ENCODE measurements at regions not wholly inside any gene's neighbourhood (a gene's known extent, or its start where the extent isn't known, plus 50 kb on each side); places are given as distances from the start of the nearest gene placed in this dataset.

DNA sequence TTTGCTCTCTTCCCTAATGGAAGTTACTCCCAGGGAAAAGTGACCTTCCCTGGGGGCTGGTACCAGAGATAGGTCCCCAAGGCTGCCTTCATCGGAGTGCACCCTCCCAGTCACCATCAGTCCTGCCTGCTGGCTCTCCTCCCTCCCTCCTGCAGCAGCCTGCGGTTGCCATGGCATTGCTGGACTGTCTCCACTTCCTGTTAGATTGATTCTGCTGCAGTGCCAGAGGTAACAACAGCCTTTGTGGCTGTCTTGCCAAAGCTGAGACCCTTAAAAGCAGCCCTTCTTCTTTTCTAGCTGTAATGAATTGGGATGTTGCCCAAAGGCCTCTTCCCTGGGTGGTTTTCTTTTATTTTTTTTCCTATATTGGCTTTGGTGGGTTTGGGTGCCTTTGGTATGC, 78.1 kb upstream of the PRLR start:
- DNase-seq (ENCODE audit: insufficient read length) (no peak), FAIRE-seq (no peak)
- no peak for TF ChIP-seq TAF1 (IDR thresholded peaks at IDR 0.05; ENCODE audit: borderline replicate concordance, low read depth, low read length)
- TF ChIP-seq POLR2AphosphoS5 (IDR thresholded peaks at IDR 0.05; ENCODE audit: low read depth, low read length): no peak
- no peak for TF ChIP-seq POLR2A (IDR thresholded peaks at IDR 0.05; ENCODE audit: low read depth, low read length)

DNA sequence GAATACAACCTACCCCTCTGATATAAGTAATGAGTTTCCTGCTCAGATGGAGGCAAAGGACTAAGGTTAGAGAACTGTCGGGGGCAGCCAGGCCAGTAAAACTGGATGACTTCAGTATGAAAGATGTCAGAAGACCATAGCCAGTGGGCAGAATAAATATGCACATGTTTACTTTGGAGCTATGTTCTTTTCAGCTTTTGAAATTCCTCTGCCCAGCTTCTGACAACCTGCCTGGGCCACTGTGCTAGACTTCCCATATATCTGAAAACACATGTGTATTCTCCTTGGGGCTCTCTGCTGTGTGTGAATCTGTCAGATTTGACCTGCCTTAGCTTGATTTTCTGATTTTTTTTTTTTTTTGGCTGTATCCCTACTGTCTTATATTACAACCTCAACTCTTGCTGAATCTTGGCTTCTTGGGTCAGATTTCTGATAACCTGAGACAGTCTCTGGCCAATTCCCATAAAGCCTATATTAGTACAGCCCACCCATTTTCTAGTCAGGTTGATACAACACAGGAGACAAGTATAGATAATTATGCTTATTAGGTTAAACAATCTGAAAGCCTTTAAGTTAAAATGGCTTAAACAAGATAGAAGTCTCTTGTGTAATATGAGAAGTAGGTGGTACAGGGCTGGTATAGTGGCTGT, 76.6 kb upstream of the PRLR start:
- TF ChIP-seq POLR2A (IDR thresholded peaks at IDR 0.05; ENCODE audit: low read depth, low read length) (no peak), POLR2AphosphoS5 (IDR thresholded peaks at IDR 0.05; ENCODE audit: low read depth, low read length) (no peak), TAF1 (IDR thresholded peaks at IDR 0.05; ENCODE audit: borderline replicate concordance, low read depth, low read length) (no peak)
- FAIRE-seq: no peak
- DNase-seq (ENCODE audit: insufficient read length): no peak

DNA sequence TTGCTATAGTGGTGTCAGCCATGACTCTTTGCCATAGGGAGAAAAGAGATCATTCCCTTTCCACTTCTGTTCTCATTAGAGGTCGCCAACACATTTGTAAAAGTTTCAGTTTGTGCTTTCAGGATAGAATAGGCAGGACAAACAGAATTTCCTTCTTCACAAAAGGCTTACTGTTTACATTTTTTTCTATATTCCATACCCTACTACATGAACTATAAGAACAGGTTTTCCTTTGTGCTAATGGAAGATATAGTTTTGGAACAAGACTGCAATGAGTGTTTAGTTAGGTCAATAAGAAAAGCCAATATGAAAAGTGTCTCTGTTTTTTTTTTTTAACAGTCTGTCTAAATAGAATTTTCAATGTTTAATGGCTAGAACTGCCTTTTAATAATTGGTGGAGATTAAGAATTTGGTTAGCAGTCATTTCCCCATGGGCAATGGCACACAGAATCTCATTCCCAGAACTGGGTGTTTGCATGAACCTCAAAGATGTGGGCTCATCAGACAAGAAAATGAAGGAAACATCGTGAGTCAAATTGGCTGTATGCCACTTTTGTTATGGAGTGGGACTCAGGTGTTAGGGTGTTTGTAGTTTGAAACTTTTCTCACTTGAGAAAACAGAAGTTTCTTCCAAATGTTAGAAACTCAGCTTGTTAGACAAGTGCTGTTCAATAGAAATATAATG, 75.2 kb upstream of the PRLR start:
- TF ChIP-seq POLR2AphosphoS5 (IDR thresholded peaks at IDR 0.05; ENCODE audit: low read depth, low read length): no peak
- TF ChIP-seq POLR2A (IDR thresholded peaks at IDR 0.05; ENCODE audit: low read depth, low read length): no peak
- no peak for TF ChIP-seq TAF1 (IDR thresholded peaks at IDR 0.05; ENCODE audit: borderline replicate concordance, low read depth, low read length)
- DNase-seq (ENCODE audit: insufficient read length) (no peak), FAIRE-seq (no peak)

DNA sequence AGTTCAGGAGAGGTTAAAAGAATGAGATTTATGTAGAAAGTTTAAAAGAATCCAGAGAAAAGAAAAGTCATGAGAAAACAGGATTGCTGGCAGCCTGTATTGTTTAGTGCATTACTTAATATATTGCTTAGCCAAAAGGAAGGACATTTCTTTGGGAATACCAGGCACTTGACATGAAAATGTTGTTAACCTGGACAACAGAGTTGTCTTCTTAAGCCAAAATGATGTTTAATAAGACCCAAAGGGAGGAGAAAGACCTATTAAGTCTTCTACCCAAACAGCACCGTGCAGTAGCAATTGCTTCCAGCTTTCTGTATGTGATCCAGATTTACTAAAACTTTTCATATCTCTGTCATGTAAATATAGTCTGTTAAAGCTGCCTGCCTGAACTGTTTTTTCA, 74.0 kb upstream of the PRLR start:
- DNase-seq (ENCODE audit: insufficient read length) (no peak), FAIRE-seq (no peak)
- TF ChIP-seq POLR2AphosphoS5 (IDR thresholded peaks at IDR 0.05; ENCODE audit: low read depth, low read length) (no peak), POLR2A (IDR thresholded peaks at IDR 0.05; ENCODE audit: low read depth, low read length) (no peak), TAF1 (IDR thresholded peaks at IDR 0.05; ENCODE audit: borderline replicate concordance, low read depth, low read length) (no peak)

DNA sequence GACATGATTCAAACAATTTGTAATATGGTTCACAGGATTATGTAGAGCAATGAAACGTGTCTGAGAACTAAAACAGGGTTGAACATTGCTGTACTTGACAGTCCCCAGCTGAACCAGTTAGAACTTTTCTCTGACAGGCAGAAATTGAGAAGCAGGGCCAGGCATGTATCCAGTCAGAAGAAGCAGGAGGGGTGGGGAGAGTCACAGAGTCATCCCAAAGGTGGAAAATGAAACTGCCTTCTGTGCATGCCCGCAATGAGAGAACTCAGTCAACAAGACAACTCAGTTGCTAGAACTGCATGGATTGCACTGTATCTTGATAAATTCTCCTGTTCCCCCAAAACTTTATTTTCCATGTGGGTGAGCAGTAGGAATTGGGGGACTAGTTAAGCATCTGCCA, 72.9 kb upstream of the PRLR start:
- FAIRE-seq (no peak), DNase-seq (ENCODE audit: insufficient read length) (no peak)
- TF ChIP-seq TAF1 (IDR thresholded peaks at IDR 0.05; ENCODE audit: borderline replicate concordance, low read depth, low read length) (no peak), POLR2AphosphoS5 (IDR thresholded peaks at IDR 0.05; ENCODE audit: low read depth, low read length) (no peak), POLR2A (IDR thresholded peaks at IDR 0.05; ENCODE audit: low read depth, low read length) (no peak)

DNA sequence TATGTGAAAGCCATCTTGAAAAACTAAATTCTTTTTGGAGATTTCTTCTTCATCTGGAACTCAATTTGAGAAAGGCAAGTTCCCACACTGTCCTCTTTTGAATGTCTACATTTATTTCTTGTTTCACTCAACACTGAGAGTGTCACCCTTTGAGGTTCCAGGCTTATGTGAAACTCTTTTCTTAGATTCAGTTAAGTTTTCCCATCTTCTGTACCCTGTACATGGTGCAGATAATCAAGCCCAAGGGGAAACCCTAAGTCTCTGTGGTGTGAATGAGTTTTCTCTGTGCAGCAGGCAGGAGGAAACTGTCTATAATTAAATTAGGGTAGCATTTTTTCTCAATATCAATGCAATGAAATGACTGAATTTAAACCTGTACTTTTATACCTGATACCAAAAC, 72.3 kb upstream of the PRLR start:
- DNase-seq (ENCODE audit: insufficient read length): no peak
- FAIRE-seq: no peak

DNA sequence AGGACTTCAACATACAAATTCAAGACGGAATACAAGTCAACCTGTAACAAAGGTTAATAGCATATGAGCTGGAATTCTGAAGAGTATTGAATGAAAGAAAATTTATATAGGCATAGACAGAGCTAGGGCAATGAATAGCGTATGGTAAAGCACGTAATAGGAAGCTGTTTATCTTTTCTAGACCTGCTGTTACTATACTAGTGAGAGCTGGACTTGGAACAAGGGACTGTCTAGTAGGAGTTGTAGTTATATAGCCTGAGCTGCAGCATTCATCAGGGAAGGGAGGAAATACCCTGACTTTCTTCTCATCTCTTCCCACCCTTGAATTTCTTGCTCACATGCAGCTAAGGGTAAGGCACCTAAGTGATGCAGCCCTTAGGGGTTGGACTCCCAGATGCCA, 67.5 kb upstream of the PRLR start:
- FAIRE-seq (no peak), DNase-seq (ENCODE audit: insufficient read length) (no peak)
- no peak for TF ChIP-seq TAF1 (IDR thresholded peaks at IDR 0.05; ENCODE audit: borderline replicate concordance, low read depth, low read length)
- TF ChIP-seq POLR2A (IDR thresholded peaks at IDR 0.05; ENCODE audit: low read depth, low read length): no peak
- no peak for TF ChIP-seq POLR2AphosphoS5 (IDR thresholded peaks at IDR 0.05; ENCODE audit: low read depth, low read length)

More for the DNA sequence above, 72.3 kb upstream of the PRLR start:
- TF ChIP-seq POLR2A (IDR thresholded peaks at IDR 0.05; ENCODE audit: low read depth, low read length): no peak
- no peak for TF ChIP-seq POLR2AphosphoS5 (IDR thresholded peaks at IDR 0.05; ENCODE audit: low read depth, low read length)
- no peak for TF ChIP-seq TAF1 (IDR thresholded peaks at IDR 0.05; ENCODE audit: borderline replicate concordance, low read depth, low read length)

DNA sequence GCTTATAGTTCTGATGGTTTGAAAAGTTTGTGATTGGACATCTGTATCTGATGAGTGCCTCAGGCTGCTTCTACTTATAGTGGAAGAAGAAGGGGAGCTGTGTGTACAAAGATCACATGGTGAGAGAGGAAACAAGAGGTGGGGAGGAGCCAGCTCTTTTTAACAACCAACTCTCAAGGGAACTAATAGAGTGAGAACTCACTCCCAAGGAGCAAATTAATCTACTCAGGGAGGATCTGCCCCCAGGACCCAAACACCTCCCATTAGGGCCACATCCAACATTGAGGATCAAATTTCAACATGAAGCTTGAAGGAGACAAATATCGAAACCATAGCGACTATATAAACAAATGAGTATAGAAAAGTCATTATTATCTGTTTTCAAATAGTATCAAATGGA, 64.7 kb upstream of the PRLR start:
- TF ChIP-seq POLR2AphosphoS5 (IDR thresholded peaks at IDR 0.05; ENCODE audit: low read depth, low read length) (no peak), POLR2A (IDR thresholded peaks at IDR 0.05; ENCODE audit: low read depth, low read length) (no peak), TAF1 (IDR thresholded peaks at IDR 0.05; ENCODE audit: borderline replicate concordance, low read depth, low read length) (no peak)
- no peak for FAIRE-seq
- DNase-seq (ENCODE audit: insufficient read length): no peak

DNA sequence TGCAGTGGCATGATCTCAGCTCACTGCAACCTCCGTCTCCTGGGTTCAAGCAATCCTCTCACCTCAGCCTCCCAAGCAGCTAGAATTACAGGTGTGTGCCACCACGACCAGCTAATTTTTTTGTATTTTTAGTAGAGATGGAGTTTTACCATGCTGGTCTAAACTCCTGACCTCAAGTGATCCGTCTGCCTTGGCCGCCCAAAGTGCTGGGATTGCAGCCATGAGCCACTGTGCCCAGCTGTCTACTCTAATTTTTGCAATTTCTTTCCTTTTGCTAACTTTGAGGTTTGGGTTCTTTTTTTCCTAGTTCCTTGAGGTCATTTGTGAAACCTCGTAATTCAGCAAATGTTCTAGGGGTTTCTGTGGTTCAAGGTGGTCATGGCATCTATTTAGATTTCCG, 63.7 kb upstream of the PRLR start:
- no peak for TF ChIP-seq TAF1 (IDR thresholded peaks at IDR 0.05; ENCODE audit: borderline replicate concordance, low read depth, low read length)
- no peak for DNase-seq (ENCODE audit: insufficient read length)
- no peak for FAIRE-seq

DNA sequence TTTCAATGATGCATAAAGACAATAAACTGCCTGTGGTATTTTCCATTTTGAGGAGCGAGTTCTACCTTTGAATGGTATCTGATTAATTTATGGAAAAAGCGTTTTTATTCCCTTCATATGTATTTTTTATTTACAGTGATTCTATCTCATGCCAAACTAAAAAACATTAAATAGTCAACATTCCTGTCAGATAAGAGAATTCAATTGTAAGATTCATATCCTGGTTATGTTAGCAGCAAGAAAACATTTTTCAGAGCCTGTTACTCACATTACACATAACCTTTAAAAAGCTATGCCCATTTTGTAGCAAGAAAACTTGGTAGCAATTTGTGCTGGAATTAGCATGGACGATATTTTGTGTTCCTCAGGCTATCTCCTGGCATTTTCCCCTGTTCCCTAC, 55.1 kb upstream of the PRLR start:
- TF ChIP-seq POLR2AphosphoS5 (IDR thresholded peaks at IDR 0.05; ENCODE audit: low read depth, low read length): no peak
- TF ChIP-seq POLR2A (IDR thresholded peaks at IDR 0.05; ENCODE audit: low read depth, low read length): no peak
- TF ChIP-seq TAF1 (IDR thresholded peaks at IDR 0.05; ENCODE audit: borderline replicate concordance, low read depth, low read length): no peak
- DNase-seq (ENCODE audit: insufficient read length) (no peak), FAIRE-seq (no peak)

DNA sequence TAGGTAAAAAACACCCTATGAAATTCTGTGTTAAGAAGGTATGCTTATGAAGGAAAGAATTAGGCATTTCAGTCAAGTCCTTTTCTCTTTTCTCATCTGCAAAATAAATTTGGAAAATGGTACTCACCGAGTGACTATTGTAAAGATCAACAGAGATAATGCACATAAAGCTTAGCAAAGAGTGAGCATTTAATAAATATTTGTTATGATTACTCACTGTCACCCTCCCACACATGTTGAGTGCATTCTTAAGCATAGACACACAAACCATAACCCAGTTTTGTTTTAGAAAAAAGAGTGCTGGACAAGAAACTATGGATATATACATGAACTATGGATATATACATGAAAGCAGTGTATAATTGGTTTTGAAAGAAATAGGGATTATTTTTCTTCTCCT, 54.7 kb upstream of the PRLR start:
- no peak for TF ChIP-seq POLR2A (IDR thresholded peaks at IDR 0.05; ENCODE audit: low read depth, low read length)
- TF ChIP-seq POLR2AphosphoS5 (IDR thresholded peaks at IDR 0.05; ENCODE audit: low read depth, low read length): no peak
- no peak for TF ChIP-seq TAF1 (IDR thresholded peaks at IDR 0.05; ENCODE audit: borderline replicate concordance, low read depth, low read length)
- no peak for DNase-seq (ENCODE audit: insufficient read length)
- no peak for FAIRE-seq

DNA sequence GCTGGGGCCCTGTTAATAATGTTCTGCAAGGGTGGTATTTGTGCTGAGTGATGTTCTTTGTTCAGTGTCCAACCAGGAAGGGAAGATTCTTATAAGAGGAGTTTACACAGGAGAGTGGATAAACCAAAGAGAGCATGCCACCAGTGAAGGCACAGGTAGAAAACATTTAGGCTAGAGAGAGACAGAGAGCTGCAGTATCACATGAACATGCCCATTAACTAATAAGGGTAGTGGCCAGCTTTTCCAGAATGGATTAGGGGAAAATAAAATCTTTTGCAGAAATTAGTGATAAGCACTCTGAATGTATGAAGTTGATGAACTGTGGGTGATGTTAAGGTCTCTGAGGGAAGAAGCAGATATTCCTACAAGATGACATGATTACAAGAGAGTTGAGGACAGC, 54.1 kb upstream of the PRLR start:
- no peak for FAIRE-seq
- no peak for DNase-seq (ENCODE audit: insufficient read length)
- TF ChIP-seq TAF1 (IDR thresholded peaks at IDR 0.05; ENCODE audit: borderline replicate concordance, low read depth, low read length) (no peak), POLR2AphosphoS5 (IDR thresholded peaks at IDR 0.05; ENCODE audit: low read depth, low read length) (no peak), POLR2A (IDR thresholded peaks at IDR 0.05; ENCODE audit: low read depth, low read length) (no peak)
